ENCODE measurements at regions not wholly inside any gene's neighbourhood (a gene's known extent, or its start where the extent isn't known, plus 50 kb on each side); places are given as distances from the start of the nearest gene placed in this dataset.

GRCh38 chr4:11011249-11011648 is 326.7 kb upstream of the CLNK start:
- Histone ChIP-seq H3K79me2 (ENCODE audit: control insufficient read depth, insufficient read depth, low read length) (no peaks in the 10 kb centered on the region), H2AFZ (ENCODE audit: low read depth, low read length) (no peak overlapping the region), H3K9me1 (ENCODE audit: control insufficient read depth, insufficient read depth, low read length) (no peaks in the 10 kb centered on the region), H3K4me3 (no peak overlapping the region), H3K4me1 (replicated peaks in 1 of 2; ENCODE audit: control insufficient read depth in 2 of 2, insufficient read depth in 2 of 2, low read length in 2 of 2) (no peaks in the 10 kb centered on the region), H3K36me3 (ENCODE audit: control insufficient read depth, insufficient read depth, low read length) (no peaks in the 10 kb centered on the region), H3K9ac (ENCODE audit: insufficient read depth in 1 of 2, low read depth in 2 of 2, low read length in 2 of 2) (no peak overlapping the region), H3K27ac (ENCODE audit: extremely low read depth, low read depth, low read length) (no peak overlapping the region), H3K9me3 (replicated peaks; ENCODE audit: control insufficient read depth, insufficient read depth, low read depth, low read length) (no peaks in the 10 kb centered on the region), H3K27me3 (ENCODE audit: control insufficient read depth in 2 of 2, insufficient read depth in 2 of 2, low read length in 2 of 2) (no peaks in the 10 kb centered on the region), H4K20me1 (replicated peaks; ENCODE audit: control insufficient read depth, insufficient read depth, low read length) (no peaks in the 10 kb centered on the region), H3K4me2 (ENCODE audit: insufficient read depth, low read length) (no peak overlapping the region)
- intact Hi-C loops (cut with micrococcal nuclease) (no loop called here), in situ Hi-C loops (cut with MboI) (no loop called here)
- no peak for FAIRE-seq
- ChIA-PET POLR2A (no interaction called here), CTCF (ENCODE audit: low intra/inter-chr PET ratio) (no interaction called here)
- 4% methylated on average over 3 of the region's 3 CpGs for WGBS (ENCODE audit: insufficient coverage, low coverage, missing lambda C conversion rate)
- ATAC-seq: no peak
- no TSS peak for BruUV-seq (replicated peaks)
- no peak for DNase-seq (ENCODE audit: extremely low read depth in 1 of 4, low spot score in 3 of 4)
- TF ChIP-seq SMARCE1 (IDR thresholded peaks at IDR 0.05): no peak
- TF ChIP-seq LARP7 (IDR thresholded peaks at IDR 0.05): no peak
- TF ChIP-seq ZFP1 (CRISPR knock-in tag; IDR thresholded peaks at IDR 0.05): no peak
- TF ChIP-seq RBM34 (IDR thresholded peaks at IDR 0.05; ENCODE audit: borderline replicate concordance, insufficient read depth, low read length): no peak
- no peak for TF ChIP-seq ZNF699 (CRISPR knock-in tag; IDR thresholded peaks at IDR 0.05; ENCODE audit: insufficient replicate concordance)
- no peak for TF ChIP-seq SMARCC2 (IDR thresholded peaks at IDR 0.05; ENCODE audit: low read depth)
- TF ChIP-seq XRCC5 (IDR thresholded peaks at IDR 0.05; ENCODE audit: low read depth, low read length): no peak

- Histone ChIP-seq H3K36me3 (ENCODE audit: control insufficient read depth, insufficient read depth, low read length) (no peaks in the 10 kb centered on the region), H3K79me2 (ENCODE audit: control insufficient read depth, insufficient read depth, low read length) (no peaks in the 10 kb centered on the region), H4K20me1 (replicated peaks; ENCODE audit: control insufficient read depth, insufficient read depth, low read length) (no peaks in the 10 kb centered on the region), H3K9me1 (ENCODE audit: control insufficient read depth, insufficient read depth, low read length) (no peaks in the 10 kb centered on the region), H3K4me2 (ENCODE audit: insufficient read depth, low read length) (no peak overlapping the region), H3K27ac (ENCODE audit: extremely low read depth, low read depth, low read length) (no peak overlapping the region), H2AFZ (ENCODE audit: low read depth, low read length) (no peak overlapping the region), H3K9me3 (replicated peaks; ENCODE audit: control insufficient read depth, insufficient read depth, low read depth, low read length) (no peaks in the 10 kb centered on the region), H3K4me3 (no peak overlapping the region), H3K4me1 (replicated peaks in 1 of 2; ENCODE audit: control insufficient read depth in 2 of 2, insufficient read depth in 2 of 2, low read length in 2 of 2) (no peaks in the 10 kb centered on the region), H3K9ac (ENCODE audit: insufficient read depth in 1 of 2, low read depth in 2 of 2, low read length in 2 of 2) (no peak overlapping the region), H3K27me3 (ENCODE audit: control insufficient read depth in 2 of 2, insufficient read depth in 2 of 2, low read length in 2 of 2) (no peaks in the 10 kb centered on the region)
- in situ Hi-C loops (cut with MboI) (no loop called here), intact Hi-C loops (cut with micrococcal nuclease) (no loop called here)
- FAIRE-seq (no peak), ATAC-seq (no peak), DNase-seq (ENCODE audit: extremely low read depth in 1 of 4, low spot score in 3 of 4) (no peak)
- 0% methylated on average over 2 of the region's 2 CpGs for WGBS (ENCODE audit: insufficient coverage, low coverage, missing lambda C conversion rate)
- ChIA-PET CTCF (ENCODE audit: low intra/inter-chr PET ratio) (no interaction called here), POLR2A (no interaction called here)
- BruUV-seq (replicated peaks): no TSS peak
- TF ChIP-seq SOX6 (IDR thresholded peaks at IDR 0.05): no peak
- TF ChIP-seq KAT2B (IDR thresholded peaks at IDR 0.05; ENCODE audit: low read depth, low read length): no peak
- TF ChIP-seq PHTF2 (CRISPR knock-in tag; IDR thresholded peaks at IDR 0.05): no peak
- no peak for TF ChIP-seq MTA1 (IDR thresholded peaks at IDR 0.05; ENCODE audit: borderline replicate concordance)
- TF ChIP-seq HNRNPLL (IDR thresholded peaks at IDR 0.05; ENCODE audit: low read depth, low read length, poor library complexity, severe bottlenecking): no peak
- no peak for TF ChIP-seq ZNF263 (CRISPR knock-in tag; IDR thresholded peaks at IDR 0.05; ENCODE audit: borderline replicate concordance)
- TF ChIP-seq BRF2 (IDR thresholded peaks at IDR 0.05; ENCODE audit: borderline replicate concordance, insufficient read depth, insufficient read length): no peak
- TF ChIP-seq DDX20 (tag; IDR thresholded peaks at IDR 0.05; ENCODE audit: low read depth): no peak
Observed at GRCh38 chr4:11010624-11011023, 326.1 kb upstream of the CLNK start.
